Right hindlimb (tissue), 1 donor: ENCODE measurements at regions not wholly inside any gene's neighbourhood (a gene's known extent, or its start where the extent isn't known, plus 50 kb on each side); places are given as distances from the start of the nearest gene placed in this dataset.
A peak's percentile ranks its signal among the peaks of the same experiment; 100 is the strongest.
"Not testable (repeated sequence)": the region's sequence is repeated elsewhere in the genome, so short reads cannot be mapped to it uniquely, and the experiment has no call there.

Source experiments
- DNase-seq: peaks from one replicate; pipeline ENCODE4 v3.0.0-alpha.2; 2018

DNA sequence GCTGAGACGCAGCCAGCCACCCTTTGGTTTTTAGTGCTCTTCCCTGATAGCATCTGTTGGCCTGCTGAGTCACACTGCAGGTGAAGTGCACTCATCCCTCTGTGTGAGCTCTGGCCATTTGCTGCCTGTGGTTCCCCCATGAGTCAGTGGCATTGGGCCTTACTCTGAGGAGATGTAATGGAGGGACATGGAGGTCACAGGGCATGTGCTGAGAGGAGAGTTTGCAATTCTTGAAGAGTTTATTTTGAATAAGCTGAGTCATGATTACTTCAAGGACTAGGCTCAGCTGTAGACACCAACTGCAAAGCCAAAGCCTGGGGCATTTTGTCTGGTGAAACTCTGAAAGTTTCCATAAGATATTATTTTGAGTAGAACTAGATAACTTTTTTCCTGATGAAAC, 200.3 kb downstream of the BCL2L11 start:
- not testable (repeated sequence) for DNase-seq

DNA sequence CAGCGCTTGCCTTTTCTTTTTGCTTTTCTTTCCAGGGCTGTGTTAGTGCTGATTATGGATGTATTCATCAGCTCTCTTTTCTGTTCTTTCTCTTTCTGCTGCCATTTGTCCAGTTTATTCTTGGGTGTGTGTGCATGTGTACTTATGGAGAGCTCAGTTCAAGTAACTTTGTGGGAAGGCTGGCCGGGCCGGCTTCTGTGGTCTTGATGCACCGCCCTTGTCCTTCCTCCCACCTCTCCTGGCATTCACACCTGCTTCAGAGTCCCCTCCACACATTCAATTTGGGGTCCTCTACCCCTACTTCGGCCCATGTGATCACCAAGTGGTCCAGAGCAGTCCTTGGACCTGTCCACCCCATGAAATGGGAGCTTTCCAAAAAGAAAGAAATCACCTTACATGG, 202.7 kb downstream of the BCL2L11 start:
- not testable (repeated sequence) for DNase-seq

DNA sequence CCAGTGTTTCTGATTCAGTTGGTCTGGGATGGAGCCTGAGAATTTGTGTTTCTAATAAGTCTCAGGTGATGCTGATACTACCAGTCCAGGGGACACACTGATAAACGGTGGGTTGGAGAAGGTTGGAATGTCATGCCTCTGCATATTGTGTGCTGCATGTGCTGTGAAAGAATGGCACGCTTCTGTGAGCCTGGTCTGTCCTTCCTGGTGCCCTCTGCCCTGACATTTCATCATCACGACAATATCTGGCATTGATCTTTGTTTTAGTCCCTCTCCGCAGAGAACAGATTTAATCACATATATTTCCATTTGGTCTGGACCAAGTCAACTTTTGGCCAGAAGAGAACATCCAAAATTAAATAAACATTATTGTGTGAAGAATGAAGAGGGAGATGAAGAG, 207.0 kb downstream of the BCL2L11 start:
- DNase-seq, result not testable (repeated sequence)

DNA sequence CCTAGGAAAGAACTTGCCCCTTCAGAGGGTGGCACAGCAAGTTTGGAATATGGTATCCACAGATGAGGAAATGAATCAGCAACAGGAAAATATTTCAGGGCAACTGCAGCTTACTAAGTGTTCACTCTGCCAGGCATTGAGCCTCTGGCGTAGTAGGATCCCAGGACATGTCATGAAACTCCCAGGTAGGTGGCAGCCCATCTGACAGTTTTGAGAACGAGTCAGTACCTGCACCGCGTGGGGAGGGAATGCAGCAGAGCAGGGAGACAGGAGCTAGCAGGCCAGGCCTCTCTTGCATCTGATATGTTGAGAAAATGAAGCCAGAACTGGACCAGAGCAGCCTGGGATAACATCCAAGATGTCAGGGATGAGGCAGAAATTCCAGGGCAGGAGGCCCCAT, 208.6 kb downstream of the BCL2L11 start:
- not testable (repeated sequence) for DNase-seq

DNA sequence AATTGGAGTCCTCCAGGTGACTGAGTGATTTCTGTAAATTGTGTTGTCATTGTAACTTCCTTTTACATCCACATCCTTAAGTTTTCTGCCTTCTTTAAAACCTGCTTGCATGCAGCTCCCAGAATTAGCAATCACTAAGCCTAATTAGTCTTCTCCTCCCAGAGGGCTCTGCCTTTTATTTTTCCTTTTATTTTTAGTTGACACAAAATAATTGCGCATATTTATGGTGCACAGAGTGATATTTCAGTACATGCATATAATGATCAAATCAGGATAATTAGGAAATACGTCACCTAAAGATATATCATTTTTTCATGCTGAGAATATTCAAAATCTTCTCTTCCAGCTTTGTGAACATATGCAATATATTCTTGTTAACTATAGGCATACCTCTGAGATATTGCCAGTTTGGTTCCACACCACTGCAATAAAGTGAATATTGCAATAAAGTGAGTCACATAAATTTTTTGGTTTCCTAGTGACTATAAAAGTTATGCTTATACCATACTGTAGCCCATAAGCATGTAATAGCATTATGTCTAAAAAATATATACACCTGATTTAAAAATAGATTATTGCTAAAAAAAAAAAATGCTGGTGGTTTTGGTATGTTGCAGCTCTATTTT, 210.5 kb downstream of the BCL2L11 start:
- DNase-seq, result not testable (repeated sequence)

DNA sequence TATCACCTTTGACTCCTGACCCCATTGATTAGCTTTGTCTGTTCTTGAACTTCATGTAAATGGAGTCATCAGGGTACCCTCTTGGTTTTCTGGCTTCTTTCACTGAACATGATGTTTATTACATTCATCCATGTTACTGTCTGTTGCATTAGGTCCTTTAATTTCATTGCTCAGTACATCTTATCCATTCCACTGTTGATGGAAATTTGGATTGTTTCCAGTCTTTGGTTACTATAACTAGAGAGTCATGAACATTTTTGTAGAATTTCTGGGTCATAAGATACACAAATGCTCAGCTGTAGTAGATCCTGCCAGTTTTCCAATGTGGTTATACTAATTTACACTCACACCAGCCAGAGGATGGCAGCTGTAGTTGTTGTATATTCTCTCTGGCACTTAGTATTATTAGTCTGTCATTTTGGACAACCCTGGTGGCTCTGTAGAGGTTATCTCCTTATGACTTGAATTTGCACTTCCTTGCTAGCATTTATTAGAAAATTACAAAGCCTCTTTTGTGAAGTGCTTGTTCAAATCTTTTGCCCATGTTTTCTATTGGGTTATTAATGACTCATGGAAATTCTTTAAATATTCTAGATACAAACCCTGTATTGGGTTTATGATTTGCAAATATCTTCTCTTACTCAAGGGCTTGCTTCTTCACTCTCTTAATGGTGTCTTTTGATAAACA, 214.7 kb downstream of the BCL2L11 start:
- DNase-seq, result not testable (repeated sequence)

DNA sequence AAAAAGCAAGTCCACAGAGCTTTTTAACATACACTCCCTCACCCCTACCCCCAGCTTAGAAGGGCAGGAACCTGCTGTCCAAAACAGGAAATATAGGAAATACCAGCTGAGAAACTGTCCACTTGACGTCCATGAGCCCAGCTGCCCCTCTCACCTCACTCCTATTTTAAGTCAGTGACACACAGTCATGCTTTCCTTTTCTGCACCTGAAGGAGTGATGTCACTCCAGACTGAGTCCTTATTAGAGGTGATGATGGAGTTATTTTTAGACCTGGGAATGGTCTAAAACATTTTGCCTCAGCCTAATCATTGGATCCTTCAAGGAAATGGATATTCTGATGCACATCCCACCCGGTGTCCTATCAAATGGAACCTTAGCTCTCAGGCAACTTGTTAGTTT, 217.8 kb downstream of the BCL2L11 start:
- DNase-seq, result not testable (repeated sequence)

DNA sequence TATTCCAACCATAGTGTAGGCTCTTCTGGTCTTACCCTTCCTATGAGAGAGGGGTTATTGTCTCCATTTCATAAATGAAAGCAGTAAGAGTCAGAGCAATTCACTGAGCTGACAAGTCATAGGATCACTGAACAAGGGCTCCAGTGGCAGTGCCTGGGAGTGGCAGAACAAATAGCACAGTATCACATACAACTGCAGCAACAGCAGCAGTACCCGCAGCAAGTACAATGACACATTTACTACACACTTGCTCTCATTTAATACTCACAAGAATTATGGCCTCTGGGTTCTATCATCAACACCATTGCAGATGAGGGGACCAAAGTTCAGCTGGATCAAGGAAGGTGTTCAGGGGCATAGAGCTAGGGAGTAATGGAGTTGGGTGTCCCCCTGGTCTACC, 218.8 kb downstream of the BCL2L11 start:
- not testable (repeated sequence) for DNase-seq

DNA sequence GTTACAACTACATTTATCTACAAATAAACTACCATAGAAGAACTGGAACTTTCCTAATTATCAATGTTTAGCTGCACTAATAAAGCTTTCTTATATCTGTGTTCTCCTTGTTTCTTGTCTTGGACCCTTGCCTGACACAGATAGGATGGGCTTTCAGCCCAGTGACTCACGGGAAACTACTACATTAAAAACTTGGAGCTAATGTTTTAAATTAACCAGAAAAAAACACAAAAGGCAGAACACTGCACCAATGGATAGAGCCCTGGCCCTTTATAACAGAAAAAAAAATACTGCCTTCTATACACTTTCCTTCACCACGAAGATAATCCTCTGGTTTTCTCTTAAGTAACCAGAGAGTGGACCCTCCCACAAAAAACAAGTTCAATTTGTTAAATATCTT, 223.9 kb downstream of the BCL2L11 start:
- DNase-seq, result not testable (repeated sequence)

DNA sequence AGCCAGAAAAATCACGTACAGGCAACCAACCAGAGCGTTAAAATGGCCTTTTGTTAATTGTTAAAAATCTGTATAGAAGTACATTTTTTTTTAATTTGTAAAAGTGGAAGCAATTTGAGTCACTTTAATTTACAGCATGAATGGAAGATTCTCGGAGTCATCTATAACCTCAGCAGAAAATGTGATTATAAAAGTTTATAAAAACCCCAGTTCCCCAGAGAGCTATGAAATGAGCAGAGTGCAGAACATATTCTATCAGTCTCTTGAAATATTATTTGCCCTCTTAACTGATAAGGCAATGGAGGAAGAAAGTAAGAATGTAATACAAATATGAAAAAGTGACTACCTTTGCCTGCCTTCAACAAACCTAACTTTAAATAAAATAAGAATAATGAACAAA, 224.7 kb downstream of the BCL2L11 start:
- not testable (repeated sequence) for DNase-seq

DNA sequence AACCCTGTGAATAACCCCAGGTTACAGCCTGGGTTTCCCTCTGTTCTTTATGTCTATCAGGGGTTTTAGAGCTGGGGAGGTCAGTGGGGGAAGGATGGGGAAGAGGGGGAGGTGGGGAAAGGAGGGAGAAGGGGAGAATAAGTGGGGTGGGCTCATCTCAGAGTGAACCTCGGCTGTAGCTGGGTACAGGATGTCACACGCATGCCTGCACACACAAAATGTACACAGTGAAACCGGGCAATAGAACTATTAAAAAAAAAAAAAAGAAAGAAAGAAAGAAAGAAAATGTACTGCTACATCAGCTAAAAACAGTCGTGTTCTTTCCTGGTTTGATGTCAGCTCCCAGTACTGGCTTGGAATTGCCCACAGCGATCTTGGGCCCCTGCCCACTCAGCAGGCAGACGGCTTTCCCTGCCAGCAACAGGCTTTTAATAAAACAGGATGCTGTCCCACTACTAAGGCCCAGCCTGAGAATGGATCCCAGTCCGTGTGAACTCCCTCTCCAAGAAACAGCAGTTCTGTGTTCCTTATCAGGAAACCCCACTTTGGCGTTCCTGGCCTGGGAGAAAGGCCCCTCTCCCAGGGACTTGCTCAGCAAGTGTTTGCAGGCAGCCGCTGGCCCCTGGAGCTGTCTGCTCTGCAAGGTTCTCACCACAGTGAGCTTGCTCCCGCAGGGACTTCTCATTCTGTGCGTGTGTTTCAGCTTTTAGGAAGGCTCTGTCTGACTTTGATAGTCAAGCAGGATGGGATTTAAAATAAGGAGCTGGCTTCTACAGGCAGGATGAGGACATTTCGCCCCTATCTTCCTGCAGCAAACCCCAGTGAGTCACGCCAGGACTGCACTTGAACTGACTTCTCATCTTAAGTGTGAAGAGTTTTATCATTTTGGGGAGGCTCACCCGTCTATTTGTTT, 225.6 kb downstream of the BCL2L11 start:
- peak; percentile 24 for DNase-seq

DNA sequence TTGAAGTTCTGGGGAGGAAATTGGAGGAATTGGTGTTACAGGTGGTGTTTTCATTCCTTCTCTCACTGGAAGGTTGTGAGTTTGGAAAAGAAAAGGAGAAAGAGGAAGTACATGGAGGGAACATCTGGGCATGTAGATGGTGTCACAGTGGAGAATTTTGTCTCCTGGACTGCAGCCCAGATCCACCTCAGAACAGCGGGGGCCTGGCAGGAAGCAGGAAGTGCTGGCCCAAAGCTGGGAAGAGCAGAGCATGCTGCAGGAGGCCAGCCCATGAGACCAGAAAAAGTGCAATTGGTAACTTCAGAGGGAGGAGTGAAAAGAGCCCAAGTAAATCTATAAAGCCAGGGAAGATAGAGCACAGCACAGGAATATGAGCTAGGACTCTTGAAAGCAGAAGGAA, 227.0 kb downstream of the BCL2L11 start:
- DNase-seq, result not testable (repeated sequence)

DNA sequence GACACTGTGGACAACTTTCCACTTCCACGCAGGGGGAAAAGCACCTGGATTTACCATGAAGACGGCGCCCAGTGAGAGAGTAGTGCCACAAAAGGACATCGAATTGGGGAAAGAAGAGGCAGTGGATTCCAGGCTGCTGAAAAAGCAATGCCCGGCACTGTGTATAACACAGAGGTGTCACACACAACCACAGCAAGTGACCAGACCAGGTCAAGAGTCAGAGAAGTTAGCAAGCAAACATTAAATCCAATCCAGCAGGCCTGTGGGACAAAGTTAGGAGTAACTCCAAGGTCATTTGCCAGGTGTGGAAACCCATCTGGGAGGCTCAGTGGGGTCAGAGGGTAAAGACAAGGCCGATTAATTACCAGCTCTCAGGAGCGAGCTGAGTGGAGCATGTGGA, 227.6 kb downstream of the BCL2L11 start:
- not testable (repeated sequence) for DNase-seq

DNA sequence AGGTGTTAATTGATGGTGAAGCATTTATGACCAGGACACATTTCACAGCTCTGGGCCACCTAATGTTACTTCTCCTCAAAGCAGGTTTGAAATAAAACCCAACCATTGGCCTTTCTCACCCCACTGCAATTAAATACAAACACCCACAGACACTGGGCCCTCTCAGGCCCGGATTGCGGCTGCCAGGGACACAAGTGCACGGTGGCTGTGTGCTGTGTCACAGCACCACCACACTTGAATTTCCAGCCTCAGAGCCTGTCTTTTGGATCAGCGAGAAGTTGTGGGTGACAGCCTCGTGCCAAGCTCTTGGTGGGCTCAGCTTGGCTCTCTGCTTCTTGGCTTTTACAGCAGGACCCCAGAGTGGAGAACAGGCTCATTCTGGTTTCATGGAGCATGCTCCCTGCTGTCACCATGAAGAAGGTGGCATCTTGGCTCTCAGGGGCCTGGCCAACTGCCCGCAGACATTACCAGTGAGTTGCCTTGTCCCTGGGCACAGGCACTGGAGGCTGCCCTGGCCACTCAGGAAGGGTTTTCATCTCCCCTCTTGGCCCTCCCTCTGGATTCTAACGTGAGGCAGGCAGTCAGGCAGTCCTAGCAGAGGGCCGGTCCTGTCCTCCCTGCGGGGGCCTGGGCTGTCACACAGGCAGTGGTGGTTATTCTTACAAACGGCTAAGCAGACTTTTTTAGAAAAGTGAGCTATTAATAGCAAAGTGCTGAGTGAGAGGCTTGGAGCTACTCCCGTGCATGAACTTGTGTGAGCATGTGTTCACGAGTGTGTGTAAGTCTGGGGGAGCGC, 234.5 kb downstream of the BCL2L11 start:
- DNase-seq, result peak; percentile 30

DNA sequence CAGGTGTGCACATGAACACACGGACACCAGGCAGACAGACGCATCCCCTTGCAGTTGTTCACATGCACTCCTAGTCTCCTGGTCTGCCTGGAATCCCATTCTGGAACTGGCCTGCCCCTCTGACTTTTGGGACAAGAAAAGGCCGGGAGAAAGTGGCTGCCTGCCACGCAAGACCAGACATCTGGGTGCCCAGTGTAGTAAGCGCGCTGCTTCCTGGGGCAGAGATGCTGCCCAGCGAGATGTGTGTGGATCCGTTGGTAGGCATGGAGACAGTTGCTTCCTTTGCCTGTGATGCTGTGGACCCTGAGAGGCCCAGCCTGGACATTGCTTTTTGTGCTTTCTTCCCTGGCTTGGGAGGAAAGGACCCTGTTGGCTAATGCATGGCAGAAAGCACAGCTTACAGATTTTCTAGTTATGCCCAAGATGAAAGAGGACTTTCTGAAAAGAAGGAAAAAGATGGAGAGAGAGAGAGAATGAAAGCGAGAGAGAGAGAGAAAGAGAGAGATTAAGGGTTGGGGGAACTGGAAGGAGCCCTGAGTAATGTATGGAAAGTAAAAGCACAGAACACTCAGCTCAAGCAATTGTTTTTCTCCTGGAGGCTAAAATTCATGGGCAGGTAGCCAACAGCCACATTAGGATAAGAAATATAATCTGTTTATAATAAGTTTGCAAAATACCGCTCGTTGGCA, 235.3 kb downstream of the BCL2L11 start:
- DNase-seq, result not testable (repeated sequence)

DNA sequence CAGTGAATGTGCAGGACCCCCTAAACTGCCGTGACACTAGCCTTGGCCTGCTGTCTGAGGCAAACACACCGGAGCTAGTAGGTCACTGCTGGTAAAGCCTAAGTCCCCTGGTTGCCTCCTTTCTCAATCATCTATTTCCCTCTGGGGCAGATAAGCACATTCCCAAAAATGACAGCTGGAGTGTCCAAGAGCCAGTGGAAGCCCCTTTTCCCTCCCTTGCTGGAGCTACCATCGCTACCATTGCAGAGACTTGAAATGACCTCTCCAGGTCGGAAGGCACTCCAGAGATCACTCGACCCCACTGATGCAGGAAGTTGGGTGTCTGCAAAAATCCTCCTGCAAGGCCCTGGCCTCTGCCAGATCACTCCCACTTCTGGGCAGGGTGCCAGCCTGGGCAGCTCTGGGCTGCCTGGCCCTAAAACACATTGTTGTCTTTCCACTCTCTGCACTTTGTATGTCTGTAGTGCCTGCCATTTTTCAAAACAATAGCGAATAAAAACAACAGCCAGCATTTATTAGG, 235.9 kb downstream of the BCL2L11 start:
- DNase-seq, result peak; percentile 24

DNA sequence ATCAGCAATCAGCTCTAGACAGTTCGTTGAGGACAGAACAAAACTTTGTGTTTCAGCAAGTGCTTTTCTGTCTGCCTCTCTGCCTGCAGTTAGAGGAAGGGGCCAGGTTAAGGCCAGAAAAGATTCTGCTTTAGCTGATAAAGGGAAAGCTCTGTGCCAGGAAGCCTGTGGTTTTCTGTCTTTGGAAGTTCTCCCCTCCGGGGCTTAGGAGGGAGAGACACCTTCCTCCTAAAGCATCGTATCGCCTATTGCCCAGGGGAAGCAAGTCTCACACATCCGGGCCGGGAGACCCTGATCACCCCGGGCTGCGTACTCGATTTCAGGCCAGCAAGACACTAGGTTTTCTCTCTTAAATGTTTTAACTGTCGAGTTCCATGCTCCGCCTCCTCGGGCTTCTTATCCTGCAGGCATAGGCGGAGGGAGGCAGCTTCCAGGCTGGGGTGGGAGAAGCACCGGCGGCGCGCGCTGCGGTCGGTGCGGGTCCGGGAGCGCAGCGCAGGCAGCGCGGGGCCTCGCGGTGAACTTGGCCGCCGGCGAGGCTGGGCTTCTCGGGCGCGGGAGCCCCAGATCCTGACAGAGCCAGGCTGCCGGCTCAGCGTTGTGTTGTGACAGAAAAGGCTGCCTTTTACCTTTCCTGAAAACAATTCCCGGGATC, 245.4 kb downstream of the BCL2L11 start:
- peak; percentile 45 for DNase-seq

DNA sequence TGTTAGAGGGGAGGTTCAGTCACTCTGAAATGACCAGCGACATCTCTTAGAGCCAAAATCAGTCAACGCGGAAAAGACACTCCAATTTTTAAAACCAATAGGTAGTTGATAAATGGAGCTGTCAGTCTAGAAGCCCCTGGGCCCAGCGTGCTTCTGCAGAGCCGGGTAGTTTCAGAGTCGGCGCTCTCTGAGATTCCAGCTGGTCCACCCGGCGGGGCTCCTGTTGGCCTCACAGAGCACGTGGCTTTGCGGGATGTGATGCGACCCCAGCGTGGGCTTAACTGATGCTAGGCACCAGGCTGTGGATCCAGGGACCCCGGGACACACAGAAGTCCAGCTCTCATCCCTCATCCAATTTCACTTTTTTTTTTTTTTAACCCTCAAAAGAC, 245.9 kb downstream of the BCL2L11 start:
- not testable (repeated sequence) for DNase-seq

DNA sequence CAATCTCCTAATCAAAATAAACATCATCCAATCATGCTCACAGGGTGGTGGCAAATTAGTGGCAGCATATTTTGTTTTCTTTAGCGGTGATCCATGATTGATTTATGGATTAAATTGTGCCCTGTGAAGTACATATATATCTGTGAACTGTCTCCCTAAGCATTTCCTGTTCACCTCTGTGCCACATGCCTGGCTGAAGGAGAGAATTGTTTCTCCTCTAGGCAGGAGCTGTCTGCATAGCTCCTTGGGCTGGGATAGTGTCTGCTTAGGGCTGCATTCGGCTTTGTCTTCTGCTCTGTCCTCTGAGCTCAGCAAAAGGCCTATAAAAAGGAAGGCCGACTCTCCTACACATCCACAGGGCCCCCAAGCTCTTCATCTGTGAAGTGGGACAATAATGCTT, 246.4 kb downstream of the BCL2L11 start:
- DNase-seq, result not testable (repeated sequence)

DNA sequence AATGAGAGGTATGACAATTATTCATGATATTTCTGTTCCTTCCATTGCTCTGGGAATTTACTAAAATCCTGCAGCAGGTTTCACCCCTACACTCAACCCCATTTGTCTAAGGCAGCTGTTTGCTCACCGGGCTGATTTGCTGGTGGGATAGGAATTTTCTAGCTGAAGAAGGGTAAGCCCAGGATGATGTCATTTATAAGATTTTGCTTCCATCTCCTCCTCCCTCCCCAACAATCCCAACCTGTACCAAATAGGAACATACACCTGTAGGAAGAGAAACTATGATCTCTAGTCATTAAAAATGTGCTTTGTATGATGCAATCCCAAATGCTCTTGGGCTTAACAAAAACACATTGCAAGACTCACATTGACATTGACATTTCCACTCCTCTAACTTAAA, 247.2 kb downstream of the BCL2L11 start:
- DNase-seq, result not testable (repeated sequence)

DNA sequence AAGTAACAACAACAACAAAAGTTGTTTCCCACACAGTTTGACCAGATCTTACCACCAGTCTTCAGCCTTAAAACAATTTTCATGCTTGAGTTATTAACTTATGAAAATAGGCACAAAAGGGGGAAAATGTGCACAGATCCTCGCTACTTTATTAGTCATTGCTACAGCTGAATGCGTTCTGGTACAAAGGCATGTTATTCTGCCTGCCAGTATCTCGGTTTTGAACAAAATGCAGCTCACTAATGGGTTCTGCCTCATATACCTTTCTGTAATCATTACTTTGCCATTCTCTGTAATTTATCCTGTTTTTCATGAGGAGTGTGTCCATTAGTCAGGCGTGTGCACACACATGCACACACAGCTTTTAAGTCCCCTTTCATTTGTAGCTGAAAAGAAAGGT, 247.6 kb downstream of the BCL2L11 start:
- DNase-seq, result not testable (repeated sequence)
